ENCODE measurements at regions not wholly inside any gene's neighbourhood (a gene's known extent, or its start where the extent isn't known, plus 50 kb on each side); places are given as distances from the start of the nearest gene placed in this dataset.

DNA sequence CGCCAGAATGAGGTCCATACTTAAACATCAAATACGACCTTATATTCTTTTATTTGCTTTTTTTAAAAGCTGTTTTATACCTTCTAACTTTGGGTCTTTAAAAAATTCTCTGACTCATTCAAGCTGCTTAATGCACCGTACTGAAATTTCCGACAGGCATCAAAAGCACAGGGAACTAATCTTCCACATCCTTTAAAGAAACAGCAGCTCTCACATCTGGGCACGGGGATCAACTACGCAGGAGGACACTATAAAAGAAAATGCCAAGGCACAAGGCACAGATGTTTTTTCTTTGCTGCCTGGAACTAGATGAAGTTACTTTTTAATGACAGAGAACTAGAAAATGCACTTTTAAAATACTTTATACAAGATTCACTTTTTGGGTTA, 112.4 kb upstream of the ARG1 start (continued):
- no peak for TF ChIP-seq RBBP5 (IDR thresholded peaks at IDR 0.05; ENCODE audit: borderline replicate concordance, low read depth, low read length)
- no peak for TF ChIP-seq EP300 (IDR thresholded peaks at IDR 0.05; ENCODE audit: borderline replicate concordance in 1 of 2, low read depth in 2 of 2, low read length in 2 of 2)
- TF ChIP-seq EZH2 (IDR thresholded peaks at IDR 0.05; ENCODE audit: low read depth, low read length, severe bottlenecking), result no peak
- no peak for TF ChIP-seq EGR1 (IDR thresholded peaks at IDR 0.05; ENCODE audit: borderline replicate concordance, low read depth, low read length)
